SKM-1 treated with dmso at 0.1 percent for 144 hours (cell line): ENCODE measurements at regions not wholly inside any gene's neighbourhood (a gene's known extent, or its start where the extent isn't known, plus 50 kb on each side); places are given as distances from the start of the nearest gene placed in this dataset.
"Not testable (repeated sequence)": the region's sequence is repeated elsewhere in the genome, so short reads cannot be mapped to it uniquely, and the experiment has no call there.

Experiments
- DNase-seq: peaks from one replicate; lab custom pipeline; 2025; ENCODE audit not compliant: unreplicated experiment; lab: John Stamatoyannopoulos, UW

- DNase-seq: no peak
Measured at GRCh38 chr20:11162026-11162775, 488.4 kb upstream of the JAG1 start.

DNA sequence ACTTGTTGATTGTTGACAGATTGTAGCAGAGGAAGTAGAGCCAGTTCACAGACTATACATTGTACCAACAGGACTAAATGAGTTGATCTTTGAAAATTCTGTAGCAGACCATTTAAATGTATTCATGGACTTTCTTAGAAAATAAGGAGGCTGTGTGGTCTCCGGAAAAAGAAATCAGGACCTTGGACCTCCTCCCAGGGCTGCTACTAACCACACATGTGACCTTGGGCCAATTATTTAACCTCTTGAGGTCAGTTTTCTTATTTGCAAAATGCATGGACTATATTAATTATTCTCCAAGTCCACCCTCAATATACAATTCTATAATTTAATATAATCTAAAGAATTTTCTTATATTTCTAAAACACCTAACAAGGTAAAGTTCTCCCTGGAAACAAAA is 492.0 kb upstream of the JAG1 start:
- no peak for DNase-seq

GRCh38 chr20:11166712-11167111 is 492.9 kb upstream of the JAG1 start:
- DNase-seq: no peak

DNA sequence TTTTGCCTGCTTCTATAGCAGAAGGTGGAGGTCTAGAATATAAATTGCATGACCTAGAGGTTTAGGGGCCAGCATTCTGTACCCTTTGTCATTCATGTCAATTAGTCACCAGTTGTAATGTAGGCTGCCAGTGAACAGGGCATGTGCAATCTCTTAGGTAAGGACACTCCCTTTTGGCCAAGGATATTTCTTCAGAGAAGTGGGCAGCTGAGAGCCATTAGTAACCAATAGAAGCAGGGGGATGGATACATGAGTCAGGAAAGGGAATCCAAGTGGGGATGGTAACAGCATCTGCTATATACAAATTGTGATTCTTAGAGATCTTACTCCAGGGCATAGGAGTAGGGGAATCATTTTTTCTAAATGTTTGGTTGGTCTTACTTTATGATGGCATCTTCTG is 494.2 kb upstream of the JAG1 start:
- DNase-seq: no peak

DNA sequence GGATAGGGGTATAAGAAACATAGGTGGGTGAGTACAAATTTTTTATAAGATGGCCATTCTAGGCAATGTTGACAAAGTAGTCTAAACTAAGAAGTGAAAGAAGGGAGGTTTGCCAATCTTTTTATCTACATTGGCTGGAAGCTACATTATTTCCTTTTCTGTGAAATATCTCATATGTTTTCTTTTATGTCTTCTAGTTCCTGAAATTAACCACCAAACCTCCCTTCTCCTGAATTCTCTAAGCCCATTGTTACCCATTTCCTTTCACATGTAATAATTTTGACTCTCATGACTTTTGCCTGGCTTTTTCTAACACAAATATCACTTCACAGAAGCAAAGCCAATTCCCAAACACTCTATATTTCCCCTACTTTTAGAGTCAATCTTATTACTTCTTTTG is 496.2 kb upstream of the JAG1 start:
- no peak for DNase-seq

DNA sequence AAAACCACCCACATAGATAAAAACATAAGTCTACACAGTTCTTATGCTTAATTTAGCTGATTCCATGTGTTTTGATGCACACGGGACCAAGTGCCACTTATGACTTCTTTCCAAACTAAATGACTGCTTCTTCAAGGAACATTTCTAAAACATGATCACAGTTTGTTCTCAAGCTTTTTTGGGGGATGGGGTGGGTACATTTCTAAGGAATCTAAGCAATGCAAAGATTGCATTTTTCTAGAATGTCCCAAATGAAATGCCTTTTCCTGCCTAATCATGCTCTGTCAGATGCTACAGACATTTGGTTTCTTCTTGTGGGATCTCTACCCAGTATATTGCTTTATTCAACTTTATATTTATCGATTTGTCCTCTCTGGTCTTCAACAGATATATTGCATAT is 496.8 kb upstream of the JAG1 start:
- DNase-seq: no peak

GRCh38 chr20:11172881-11173280 is 499.1 kb upstream of the JAG1 start:
- no peak for DNase-seq

GRCh38 chr20:11173916-11174315 is 500.1 kb upstream of the JAG1 start:
- DNase-seq: no peak

- DNase-seq: no peak
Measured at GRCh38 chr20:11174861-11175260, 501.1 kb upstream of the JAG1 start.

DNA sequence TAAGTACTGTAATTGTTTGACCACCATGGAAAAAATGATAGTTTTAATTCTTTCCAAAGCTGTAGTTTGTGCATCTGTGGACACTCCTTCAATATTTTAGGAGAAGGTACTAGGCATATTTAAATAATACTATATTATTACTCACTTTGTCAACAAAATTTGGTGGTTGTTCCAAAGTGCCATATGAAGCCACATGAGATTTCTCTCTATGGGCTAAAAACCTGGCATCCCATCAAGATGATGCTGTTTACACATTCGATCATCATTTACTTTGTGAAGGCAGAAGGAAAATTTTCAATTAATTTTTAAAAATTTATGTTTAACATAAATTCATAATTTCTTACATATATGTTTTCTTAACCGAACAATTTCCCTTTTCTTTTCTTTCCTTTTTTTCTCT is 502.6 kb upstream of the JAG1 start:
- no peak for DNase-seq

DNA sequence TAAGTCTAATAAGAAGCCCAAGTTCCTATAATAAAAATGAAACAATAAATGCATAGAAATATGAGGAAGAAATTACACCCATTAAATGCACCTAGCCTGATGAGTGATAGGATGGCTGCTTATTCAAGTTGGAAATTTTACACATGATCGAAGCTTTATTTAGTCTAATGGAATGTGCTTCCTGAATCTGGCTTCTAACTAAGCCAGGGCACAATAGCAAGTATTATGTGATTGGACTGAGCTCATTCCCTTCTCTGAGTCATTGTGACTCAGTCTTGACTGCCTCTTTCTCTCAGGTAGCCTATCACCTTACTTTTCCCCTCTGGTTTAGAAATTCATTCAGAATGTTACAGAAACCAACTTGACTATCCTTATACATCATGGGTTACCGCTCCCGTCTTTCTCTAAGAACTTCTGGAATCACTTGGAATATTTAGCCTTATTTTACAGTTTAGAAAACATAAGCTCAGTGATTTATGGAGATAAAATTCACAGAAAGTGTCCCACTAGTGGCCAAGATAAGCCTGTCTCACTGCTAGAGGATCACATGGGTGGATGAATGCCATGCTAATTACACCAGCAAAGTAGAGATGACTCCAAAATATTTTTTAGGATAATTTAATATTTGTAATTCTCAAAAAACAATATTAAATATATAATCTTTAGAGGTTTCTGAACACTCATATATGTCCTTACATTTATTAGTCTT is 505.3 kb upstream of the JAG1 start:
- DNase-seq: no peak

- no peak for DNase-seq
Measured at GRCh38 chr20:11180186-11180585, 506.4 kb upstream of the JAG1 start.

DNA sequence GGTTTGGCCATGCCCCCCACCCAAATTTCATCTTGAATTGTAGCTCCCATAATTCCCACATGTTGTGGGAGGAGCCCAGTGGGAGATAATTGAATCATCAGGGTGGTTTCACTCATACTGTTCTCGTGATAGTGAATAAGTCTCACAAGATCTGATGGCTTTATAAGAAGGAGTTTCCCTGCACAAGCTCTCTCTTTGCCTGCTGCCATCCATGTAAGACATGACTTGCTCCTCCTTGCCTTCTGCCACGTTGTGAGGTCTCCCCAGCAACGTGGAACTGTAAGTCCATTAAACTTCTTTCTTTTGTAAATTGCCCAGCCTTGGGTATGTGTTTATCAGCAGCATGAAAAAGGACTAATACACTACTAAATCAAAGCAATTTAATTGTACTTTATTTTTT is 507.3 kb upstream of the JAG1 start:
- DNase-seq: not testable (repeated sequence)

DNA sequence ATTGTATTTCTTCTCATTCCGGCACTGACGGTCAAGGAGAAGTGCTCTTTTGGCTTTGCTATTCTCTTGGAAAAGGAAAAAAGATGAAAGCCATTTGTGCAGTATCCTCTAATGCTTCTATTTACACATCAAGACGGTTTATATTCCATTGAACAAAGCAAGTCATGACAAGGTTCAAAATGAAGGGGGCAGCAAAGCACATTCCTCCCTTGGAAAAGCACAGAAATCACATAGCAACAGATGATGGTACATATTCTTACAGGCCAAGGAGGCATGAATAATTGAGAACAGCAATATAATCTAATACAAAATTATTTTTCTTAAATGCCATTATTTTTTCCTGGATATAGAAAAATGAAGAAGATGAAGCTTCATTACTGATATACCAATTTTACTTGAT is 508.2 kb upstream of the JAG1 start:
- DNase-seq: no peak

- peak; percentile 58 for DNase-seq
Measured at GRCh38 chr20:11182720-11183119, 508.9 kb upstream of the JAG1 start.

DNA sequence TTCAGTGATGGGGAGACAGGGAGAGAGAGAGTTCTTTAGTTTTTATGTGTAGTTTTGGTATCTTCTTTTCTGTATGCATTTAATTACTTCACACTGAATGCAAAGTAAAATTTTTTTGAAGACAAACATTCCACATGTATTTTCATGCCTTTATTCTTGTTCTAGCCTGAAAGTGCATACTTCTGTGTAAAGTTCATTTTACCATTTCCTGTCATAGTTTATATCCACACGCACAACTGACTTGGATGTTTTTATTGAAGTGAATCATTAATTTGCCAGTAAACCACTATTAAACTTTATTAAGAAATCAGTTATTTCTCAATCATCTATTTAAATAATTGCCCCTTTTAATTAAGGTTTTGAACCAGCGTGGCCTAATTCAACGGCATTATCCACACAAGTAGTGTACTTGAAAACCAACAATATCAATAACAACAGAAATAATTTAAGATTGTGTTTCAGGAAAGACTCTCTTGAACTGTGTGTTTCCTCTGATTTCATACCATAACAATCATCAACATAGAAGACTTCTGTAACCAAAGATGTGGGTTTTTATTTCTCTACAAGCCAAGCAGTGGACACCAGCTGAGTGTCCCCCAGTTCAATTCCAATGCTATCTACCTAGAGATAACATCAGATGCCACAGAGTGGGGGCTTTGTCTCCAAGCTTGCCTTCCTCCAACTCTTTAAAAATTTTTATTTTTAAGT is 512.7 kb upstream of the JAG1 start:
- no peak for DNase-seq

DNA sequence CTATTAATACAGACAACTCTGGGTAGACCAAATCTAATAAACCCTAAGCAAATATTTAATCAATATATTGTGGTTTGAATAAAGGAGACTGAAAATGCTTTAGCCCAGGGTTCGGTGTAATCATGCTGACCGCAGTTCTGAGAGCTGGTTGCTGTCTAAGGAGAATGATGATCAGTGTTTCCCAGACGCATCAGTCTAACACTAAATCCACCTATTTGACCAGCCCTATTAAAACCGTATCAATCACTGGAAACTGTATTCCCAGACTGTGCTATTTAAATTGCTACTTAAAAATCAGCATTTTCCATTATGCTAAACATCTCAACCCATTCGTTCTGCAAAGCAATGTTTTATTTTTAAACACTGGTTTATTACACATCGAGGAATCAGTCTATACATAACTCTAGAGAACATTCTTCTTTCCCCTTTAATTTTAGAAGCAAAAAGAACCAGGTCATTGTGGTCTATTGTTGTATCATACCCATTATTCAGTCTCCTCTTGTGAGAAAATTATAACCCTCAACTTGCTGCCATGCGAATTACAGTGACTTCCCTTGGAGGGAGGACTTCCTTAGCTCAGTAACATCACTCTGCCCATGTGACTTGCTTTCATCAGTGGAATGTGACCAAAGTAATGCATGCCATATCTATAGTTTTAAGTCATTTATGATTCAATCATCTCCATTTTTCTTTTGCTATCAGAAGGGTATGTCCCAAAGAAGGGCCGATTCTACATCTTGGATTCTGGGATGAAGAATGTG is 515.2 kb upstream of the JAG1 start:
- DNase-seq: no peak

DNA sequence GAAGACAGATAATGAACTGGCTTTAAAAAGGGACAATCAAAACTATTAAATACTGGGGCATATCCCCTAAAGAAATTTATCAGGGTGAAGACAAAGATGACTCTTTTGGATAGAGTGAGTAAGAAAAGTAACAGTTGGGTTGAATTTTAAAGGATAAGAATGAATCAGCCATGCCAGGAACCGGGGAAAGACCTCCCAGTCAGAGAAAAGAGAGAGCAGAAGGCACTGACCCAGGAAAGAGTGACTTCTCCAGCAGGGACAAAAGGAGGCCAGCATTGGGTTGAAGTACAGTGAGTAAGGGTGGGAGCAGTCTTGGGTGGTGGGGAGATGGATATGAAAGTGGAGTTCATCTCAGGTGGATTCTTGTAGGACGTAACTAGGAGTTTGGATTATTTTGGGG is 516.9 kb upstream of the JAG1 start:
- no peak for DNase-seq

DNA sequence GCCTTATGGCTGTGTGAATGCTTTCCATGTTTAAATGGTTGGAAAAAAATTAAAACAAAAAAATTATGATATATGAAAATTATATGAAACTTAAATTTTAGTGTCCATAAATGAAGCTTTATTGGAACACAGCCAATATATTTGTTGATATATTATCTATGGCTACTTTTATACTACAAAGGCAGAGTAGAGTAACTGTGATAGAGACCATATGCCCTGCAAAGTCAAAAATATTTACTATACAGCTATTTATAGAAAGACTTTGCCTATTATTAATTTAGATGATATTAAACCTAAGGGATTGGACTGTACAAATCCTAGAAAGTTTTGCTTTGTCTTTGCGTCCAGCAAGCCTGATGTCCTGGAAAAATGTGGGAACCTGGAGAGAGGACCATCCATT is 518.3 kb upstream of the JAG1 start:
- DNase-seq: no peak

DNA sequence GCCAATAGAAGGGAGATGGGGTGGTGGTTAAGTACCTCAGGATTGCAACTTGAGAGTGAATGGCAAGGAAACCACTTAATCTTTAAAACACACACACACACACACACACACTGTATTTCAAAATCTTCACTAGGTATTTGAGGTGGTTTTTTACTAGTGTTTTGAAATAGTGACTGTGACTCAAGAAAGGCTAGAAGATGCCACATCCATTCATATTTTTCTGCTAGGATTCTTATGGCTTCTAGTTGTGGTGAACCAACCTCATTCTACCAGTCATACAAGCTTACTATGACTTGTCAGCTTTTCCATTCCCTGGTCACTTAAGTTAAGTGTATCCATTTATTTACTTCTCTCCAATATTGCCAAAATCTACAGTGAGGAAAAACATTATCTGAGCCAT is 519.4 kb upstream of the JAG1 start:
- DNase-seq: no peak

DNA sequence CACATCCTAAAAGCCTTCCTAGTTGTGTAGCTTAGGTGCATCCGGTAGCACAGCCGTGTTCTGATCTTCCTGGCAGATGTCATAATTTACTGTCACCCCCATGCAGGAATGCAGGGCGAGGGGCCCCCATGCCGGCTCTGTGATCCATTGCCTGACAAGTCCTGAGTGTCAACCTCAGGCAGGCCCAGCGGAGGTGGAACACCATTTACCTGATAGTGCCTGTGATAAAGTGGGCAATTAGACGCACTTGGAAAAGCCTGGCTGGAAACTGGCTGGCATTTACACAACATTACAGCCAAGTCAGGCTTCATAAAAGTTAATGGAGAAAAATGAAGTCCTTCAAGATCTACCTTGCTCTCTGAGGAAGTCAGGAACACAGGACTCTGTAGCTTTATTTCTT is 521.4 kb upstream of the JAG1 start:
- DNase-seq: no peak
